ENCODE measurements at regions not wholly inside any gene's neighbourhood (a gene's known extent, or its start where the extent isn't known, plus 50 kb on each side); places are given as distances from the start of the nearest gene placed in this dataset.

DNA sequence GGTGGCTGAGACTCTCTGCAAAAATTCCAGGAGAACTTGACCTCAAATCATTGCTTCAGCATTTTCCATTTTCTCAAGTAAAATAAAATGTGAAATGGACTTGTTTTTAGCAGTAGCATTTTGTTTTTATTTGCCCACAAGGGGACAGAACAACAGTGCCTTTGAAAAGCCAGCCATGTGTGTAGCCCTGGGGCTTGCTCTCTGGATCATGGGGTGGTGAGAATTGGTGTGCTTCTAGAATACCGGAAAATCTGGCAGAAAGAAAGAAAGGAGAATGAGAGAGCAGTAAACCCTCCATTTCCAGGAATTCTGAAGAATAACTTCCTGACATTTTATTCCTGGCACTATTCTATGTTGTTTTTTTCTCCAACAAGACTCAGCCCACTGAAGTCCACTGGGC is 254.7 kb upstream of the MOCS1 start:
- no peak for TF ChIP-seq CTCF (IDR thresholded peaks at IDR 0.05; ENCODE audit: low read depth, low read length, missing input control)
- no peak for TF ChIP-seq RXRA (IDR thresholded peaks at IDR 0.05)
- no peak for TF ChIP-seq JUND (IDR thresholded peaks at IDR 0.05)
- TF ChIP-seq HNF4G (IDR thresholded peaks at IDR 0.05), result no peak
- TF ChIP-seq SP1 (IDR thresholded peaks at IDR 0.05), result no peak
- TF ChIP-seq, protein P1, sequence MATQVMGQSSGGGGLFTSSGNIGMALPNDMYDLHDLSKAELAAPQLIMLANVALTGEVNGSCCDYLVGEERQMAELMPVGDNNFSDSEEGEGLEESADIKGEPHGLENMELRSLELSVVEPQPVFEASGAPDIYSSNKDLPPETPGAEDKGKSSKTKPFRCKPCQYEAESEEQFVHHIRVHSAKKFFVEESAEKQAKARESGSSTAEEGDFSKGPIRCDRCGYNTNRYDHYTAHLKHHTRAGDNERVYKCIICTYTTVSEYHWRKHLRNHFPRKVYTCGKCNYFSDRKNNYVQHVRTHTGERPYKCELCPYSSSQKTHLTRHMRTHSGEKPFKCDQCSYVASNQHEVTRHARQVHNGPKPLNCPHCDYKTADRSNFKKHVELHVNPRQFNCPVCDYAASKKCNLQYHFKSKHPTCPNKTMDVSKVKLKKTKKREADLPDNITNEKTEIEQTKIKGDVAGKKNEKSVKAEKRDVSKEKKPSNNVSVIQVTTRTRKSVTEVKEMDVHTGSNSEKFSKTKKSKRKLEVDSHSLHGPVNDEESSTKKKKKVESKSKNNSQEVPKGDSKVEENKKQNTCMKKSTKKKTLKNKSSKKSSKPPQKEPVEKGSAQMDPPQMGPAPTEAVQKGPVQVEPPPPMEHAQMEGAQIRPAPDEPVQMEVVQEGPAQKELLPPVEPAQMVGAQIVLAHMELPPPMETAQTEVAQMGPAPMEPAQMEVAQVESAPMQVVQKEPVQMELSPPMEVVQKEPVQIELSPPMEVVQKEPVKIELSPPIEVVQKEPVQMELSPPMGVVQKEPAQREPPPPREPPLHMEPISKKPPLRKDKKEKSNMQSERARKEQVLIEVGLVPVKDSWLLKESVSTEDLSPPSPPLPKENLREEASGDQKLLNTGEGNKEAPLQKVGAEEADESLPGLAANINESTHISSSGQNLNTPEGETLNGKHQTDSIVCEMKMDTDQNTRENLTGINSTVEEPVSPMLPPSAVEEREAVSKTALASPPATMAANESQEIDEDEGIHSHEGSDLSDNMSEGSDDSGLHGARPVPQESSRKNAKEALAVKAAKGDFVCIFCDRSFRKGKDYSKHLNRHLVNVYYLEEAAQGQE (IDR thresholded peaks at IDR 0.05), result no peak
- TF ChIP-seq FOXA1 (IDR thresholded peaks at IDR 0.05), result no peak
- TF ChIP-seq RAD21 (IDR thresholded peaks at IDR 0.05), result no peak
- TF ChIP-seq, protein P2, sequence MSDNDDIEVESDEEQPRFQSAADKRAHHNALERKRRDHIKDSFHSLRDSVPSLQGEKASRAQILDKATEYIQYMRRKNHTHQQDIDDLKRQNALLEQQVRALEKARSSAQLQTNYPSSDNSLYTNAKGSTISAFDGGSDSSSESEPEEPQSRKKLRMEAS (IDR thresholded peaks at IDR 0.05), result no peak
